ENCODE measurements at regions not wholly inside any gene's neighbourhood (a gene's known extent, or its start where the extent isn't known, plus 50 kb on each side); places are given as distances from the start of the nearest gene placed in this dataset.
A peak's percentile ranks its signal among the peaks of the same experiment; 100 is the strongest.

DNA sequence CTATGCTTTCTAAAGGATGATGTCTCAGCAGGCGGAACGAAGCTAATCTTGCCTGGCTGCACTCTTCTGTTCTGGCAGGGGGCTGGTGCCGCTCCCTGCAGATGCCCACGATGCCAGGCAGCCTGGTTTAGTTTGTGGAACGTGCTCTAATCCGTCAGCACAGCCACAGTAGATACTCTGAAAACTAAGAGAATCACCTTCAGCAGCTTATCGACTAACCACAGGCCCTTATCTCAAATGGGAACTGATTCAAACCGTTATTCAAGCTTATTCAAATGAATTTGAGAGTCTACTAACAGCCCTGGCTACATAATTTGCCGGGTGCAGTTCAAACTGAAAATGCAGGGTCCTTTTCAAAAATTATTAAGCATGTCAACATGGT lies 246.6 kb upstream of the ANKRD55 start:
- DNase-seq = peak; percentile 42

DNA sequence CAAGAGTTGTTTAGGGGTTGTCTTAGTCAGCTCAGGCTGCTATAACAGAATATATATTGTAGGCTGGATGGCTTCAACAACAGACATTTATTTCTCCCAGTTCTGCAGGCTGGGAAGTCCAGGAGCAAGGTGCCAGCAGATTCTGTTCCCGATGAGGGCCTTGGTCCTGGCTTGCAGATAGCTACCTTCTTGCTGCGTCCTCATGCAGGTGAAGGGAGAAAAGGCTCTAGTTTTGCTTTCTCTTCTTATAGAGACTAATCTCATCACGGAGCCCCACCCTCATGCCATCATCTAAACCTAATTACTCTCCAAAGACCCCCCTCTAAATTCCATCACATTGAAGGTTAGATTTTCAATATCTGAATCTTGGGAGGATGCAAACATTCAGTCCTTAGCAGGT lies 246.0 kb upstream of the ANKRD55 start:
- peak; percentile 21 for DNase-seq

DNA sequence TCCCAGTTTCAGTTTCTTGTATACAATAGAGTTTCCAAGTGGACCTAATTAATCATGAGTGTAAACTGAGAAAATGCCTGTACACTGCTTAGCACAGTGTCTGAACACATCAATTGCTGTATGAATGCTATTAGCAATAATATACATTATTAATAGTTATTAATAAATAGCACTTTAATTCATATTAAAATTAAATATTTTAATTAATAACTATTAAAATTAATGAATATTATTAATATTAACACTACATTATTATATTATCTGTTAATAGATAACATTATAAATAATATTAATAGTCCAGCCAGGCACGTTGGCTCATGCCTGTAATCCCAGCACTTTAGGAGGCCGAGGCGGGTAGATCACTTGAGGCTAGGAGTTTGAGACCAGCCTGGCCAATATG lies 244.9 kb upstream of the ANKRD55 start:
- DNase-seq = no peak

DNA sequence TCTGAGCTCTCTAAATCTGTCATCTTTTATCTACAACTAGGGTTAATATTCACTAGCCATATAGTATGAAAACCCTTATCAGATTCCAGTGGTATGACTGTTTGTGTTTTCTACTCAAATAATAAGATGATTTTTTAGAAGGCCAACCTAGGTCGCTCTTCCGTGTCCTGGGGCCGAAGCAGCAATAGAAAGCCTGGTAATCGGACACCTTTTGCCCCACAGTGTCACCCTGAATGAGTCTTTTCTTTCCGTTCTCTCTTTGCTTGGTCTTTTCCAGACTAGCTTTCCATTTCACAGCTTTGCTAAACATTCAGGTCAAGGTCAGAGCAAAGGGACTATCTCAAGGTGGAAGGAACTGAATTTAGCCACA lies 243.3 kb upstream of the ANKRD55 start:
- no peak for DNase-seq

DNA sequence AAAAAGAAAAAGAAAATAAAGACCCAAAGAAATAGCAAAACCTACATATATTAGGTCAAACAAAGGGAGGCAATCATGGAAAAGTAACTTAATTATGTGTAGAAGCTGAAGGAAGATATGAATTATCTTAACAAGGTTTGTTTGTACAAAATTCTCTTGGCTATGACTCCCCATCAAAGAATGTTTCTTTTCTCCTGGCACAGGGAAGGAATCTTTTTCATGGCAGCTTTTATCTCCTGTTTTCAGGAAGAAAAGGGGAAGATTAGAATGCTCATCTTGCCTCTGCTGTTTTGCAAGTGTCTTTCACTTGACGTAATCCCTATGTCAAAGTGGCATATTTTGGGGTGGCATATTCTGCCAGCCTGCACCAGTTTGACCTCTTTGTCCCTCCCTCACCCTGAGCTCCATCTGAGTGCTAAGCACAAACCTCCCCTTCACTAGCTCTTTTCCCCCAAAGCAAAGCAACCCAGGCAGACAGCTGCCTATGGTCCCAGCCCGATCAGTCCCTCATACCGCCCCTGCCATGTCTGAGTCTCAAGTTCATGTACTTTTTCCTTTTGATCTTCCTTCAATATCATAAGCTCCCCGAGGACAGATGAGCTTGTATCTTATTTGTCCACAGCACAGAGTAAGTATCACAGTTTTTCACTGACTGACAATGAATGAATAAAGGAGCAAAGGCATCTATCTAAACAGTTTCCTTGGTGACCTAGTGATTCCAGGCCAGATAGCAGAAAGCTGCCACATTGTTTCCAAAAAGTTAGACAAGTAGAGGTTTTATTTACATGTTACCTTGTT lies 242.8 kb upstream of the ANKRD55 start:
- no peak for DNase-seq

DNA sequence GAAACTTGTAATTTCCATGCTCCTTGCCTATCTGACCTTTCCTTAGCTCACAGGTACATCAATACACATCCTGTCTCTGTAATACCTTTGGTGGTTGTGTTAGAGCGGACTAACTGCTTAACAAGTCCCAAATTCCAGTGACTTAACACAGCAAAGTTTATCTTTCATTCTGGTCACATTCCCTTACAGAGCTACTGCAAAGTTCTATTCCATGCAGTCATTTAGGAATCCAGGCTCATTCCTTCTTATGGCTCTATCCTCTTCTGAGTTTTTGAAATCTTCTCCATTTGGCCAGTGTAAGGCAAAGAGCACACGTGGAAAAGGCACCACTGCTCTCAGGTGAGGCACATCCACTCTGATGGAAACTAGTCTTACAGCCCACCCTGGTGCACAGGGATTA lies 238.6 kb upstream of the ANKRD55 start:
- DNase-seq = no peak

DNA sequence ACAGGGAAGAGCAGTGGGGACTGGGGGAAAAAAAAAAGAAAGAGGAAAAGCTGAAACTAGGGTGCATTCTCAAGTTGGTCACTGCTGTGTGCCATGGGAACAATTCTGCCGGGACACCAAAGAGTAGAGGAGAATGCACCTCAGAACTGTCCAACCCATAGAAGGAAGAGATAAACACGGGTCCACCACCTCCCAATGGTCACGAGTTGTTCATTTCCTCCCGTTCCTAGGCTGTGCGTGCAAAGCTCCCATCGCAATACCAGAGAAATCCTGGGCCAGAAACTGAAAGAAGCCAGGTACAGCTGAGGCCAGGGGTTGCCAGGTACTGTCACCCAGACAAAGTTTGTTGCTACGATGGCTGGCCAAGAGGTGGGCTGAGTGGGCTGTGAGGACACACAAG lies 236.9 kb upstream of the ANKRD55 start:
- no peak for DNase-seq

DNA sequence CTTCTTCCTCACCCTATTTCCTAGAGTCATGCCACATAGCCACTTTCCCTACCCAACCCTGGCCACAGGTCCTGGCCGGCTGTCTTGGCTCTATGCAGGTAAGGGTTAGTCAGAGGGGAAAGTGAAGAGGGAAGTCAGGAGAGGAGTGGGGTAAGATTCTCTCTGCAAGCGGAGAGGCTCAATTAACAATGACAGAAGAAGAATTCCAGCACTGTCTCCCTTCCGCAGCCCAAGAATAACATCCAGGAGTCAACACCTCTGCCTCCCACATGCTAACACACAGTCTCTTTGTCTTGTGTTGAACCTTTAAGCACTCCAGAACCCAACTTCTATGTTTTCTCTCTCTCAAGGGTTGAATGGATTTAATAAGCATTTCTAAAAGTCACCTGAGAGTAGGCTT lies 235.1 kb upstream of the ANKRD55 start:
- DNase-seq = no peak

DNA sequence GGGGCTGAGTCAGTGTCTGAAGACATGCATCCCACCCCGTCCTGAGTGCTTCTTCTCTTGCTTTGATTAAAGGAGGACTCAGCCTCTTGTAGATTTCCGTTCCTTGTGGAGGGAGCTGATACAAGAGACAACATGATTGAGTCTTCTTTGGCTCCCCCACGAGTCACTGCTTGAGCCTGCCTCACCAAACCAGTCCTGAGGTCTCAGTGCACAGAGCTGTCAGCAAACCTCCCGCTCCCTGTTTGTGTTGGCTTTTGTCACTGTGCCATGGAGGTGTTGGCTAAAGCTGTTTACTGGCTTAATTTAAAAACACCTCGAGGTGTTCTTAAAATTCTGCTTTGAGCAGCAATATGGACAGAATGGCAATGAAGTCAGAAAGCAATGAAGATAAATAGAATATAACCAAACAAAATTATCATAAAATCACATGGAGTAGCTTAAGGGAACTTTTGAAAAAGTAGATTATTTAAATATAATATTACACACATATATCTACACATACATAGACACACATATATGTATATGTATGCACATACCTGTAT lies 234.1 kb upstream of the ANKRD55 start:
- no peak for DNase-seq

DNA sequence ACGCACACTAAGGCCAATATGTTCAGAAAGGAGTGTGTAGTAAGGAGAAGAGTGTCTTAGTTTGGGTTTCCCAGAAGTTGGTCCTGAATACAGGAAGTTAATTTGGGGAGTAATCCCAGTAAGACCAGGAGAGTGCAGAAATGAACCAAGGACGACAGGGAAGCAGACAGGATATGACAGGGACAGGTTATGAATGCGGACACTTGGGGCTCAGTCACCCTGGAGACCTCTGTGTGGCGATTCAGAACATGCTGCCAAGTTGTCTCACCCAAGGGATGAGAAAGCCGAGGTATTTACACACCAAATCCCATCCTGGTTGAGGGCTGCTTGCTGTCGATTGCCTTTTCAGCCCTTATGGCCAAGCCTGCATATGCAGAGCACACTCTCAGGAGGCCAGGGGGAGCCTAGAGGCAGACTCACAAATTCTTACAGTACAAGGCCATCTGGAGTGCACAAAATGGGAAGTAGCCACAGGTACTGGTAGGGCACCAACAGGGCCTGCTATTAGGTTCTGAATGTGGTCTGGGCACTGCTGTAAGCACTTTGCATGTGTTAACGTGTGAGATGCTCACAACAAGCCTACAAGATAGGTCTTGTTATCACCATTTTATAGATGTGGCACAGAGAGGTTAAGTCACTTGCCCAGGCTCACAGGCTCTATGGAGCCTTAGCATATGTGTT lies 233.1 kb upstream of the ANKRD55 start:
- DNase-seq = no peak

DNA sequence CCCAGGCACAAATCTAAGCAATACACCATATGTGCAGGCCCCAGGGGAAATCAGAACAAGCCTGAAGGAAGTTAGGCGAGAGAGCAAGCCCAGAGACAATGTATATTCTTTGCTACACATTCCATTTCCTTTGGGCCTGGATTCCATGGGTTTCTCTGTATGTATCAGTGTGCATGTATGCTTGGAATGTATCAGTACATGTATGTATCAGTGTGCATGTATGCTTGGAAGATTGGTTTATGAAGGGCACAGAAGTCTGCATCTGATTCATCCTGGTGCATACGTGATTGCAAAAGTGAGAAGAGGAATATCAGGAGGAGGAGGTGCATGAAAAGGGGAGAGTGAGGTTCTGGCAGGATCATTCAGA lies 232.6 kb upstream of the ANKRD55 start:
- no peak for DNase-seq

DNA sequence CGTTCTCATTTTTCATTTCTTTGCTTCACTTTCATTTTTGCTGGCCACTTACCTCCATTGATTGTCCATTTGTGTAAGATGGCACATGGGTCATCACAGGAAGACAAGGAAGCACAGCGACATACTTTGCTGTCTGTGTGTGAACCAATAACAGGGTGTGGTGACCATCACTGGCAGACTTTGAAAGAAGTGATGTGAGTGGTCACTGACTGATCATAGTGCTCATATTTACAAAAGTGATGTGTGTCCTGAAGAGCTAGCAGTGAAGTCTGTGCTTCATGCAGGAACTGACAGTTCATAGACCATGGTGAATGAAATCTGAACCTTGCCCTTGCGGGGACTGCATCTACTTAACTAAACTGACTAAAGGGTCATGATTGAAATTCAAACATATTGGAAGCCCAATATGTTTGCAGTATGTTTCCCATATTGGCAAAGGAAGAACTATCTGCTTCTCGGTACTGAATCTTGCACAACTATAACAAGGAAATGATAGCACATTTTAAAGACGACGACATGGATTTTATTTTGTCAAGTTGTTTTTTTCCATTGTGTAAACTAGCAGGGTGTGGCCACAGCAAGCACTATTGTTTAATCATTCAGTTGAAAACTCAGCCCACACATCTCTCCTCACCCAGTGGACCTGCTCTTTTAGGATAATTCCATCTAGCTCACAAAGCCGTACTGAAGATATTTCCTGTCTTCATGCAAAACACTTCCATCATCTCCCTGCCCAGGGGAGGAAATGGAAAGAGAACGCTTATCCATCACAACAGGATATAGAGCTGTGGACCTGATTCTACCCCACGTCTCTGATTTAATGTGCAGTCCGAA lies 232.0 kb upstream of the ANKRD55 start:
- no peak for DNase-seq

DNA sequence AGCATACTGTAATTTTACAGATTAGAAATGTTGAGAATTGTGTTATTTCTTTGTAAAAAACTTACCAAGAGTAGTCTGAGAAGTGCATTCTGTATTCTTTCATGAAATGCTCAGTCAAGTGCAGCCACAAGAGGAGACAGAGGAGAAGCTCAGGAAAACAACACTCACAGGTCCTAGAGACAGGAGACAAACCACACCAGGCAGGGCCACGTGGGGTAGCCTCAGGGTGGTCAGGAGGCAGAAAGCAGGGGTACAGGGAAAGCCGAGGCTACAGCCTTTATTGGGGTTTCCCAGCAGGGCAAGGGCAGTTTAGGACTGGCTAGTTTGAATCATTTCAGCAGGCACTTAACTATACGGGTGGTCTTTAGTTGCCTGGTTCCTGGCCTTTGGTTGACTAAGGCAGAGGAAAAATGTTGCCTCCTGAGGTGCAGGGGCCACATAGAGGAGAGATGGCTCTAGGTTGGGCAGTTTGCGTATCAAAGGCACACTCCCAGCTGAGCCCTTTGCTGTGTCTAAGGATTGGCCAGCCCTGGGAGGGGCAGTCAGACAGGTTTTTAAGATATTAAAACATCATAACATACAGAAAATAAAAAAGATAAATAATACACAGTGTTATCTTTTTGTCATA lies 230.9 kb upstream of the ANKRD55 start:
- DNase-seq = no peak

DNA sequence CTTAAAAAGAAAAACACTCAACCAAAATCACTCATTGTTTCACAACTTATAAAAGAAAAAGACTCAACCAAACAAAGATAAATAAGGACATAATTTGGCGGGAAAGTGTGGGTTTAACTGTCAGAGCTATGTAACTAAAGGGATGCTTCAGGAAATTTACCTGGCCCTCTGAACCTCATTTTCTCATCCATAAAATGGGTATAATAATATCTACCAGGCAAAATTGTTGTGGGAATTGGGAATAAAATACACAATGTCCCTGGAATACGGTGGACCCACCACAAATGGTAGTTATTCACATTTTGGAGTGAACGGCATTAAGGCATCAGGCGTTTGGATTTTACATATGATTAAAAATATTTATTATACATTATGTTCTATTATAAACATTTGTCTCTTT lies 228.5 kb upstream of the ANKRD55 start:
- no peak for DNase-seq

DNA sequence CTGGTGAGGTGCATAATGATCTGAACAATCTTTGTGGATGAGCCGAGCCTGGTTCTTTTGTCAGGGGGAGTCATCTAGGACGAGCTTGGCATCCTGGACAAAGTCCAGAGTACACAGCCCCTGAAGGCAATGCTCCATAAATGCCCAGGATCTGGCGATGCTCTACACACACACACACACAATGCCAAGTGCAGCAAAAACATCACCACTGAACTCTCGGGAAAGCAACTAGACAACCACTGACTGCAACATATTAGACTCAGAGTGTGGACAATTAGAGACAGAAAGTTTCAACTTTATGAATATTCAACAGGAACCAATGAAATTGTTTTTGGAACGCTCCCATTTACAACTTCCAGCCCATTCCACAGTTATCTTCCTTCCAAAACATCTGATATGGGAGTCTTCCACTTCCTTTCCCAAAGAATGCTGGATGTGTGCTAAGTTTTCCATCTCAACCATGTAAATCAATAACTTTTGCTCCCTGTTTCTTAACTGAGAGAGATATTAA lies 227.6 kb upstream of the ANKRD55 start:
- DNase-seq = no peak

DNA sequence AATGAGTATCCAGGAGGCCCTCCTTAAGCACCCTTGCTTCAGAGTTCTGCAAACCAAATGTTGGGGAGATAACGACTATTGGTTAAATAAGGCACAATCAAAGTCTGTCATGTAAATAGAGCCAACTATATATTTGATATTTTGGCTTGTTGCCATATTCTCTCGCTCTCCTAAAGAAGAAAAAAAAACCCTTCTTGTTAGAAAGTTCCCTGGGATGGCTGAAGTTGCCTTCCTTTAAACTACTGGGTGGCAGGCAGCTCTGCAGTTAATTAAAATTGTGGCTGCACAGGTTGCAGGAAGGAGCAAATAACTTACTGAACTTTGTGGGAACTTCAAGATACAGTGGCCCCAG lies 227.0 kb upstream of the ANKRD55 start:
- no peak for DNase-seq

DNA sequence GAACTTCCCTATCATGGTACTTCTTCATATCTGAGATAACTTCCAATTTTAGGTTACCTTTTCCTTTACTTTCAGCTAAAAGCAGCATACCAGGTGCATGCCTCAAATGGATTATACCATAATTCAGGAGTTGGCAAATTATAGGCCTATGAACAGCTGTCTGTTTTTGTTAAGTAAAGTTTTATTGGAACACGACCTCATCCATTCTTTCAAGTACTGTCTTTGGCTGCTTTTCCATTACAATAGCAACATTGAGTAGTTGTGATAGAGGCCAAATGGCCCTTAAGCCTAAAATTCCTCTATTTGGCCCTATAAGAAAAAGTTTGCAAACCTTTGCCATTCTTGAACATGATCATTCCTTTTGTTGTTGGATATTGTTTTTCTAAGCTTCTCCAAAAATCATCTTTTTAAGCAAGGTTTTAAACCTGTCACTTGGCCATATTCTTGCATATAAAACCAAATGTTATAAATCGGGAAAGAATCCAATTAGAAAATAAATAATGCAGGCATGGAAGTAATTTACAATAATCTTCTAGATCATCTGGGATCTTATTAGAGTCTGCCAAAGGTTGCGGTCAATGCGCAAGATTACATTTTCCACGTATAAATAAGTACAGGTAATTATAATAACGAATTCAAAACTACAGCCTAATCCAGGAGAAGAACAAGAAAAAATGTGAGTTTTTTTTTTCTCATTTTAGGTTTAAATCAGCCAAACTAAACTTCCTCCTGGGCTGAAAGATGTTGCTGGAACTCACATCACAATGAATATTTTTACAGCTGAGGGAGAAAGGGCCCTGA lies 226.5 kb upstream of the ANKRD55 start:
- no peak for DNase-seq

DNA sequence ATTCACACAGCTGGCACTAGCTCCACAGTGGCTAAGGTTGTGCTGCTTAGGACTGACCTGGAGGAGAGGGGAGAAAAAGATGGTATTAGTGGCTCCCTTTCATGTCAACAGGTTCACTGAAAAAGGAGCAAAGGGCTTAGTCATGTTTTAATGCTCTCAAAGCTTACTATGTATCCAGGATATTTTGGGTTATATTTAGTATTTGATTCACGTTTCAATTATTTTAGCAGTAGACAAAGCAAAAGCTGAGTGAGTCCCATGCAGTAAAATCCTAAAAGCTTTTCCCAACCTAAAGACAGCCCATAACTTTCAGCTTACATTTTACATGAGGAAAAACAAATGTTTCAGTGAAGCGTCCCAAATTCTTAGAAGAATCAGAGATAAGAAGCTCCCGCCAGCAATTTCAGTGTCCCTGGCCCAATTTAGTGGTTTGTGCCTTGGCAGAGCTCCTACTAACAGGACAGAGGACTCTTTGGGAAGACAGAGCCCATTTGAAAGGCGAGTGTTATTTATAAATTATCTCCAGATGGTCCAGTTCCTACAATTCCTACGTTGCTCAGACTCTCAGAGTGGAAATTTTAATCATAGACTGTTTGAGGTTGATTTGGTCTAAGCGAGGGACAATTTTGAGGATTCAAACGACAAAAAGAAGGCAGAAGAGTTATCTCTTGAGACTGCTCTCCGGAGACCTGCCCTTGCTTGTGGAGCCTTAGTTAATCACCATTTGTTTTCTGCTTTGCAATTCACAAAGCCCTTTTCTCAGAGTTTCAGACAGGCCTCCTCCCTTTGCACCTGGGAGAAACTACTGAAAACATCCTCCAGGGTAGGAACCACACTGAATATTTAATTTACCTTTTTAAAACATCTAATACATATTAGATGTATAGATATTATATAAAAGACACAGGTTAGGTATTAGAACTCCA lies 225.0 kb upstream of the ANKRD55 start:
- DNase-seq = no peak

DNA sequence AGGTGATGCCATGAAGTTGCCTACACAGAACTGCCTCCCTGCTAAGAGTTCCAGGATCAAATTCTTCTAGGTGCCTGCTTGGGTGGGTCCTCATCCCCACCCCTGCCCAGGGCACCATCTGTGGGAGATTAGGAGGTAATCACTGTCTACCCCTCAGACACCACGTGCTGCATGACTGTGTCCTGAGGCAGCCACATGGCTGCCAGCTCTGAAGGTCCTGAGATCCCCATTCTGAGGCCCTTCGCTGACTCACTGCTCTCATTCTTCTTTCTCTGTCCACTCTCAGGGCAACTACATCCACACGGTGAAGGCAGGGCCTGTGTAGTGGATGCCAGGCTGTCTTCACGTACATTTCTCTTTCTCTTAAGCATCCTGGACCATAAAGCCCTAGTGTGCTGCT lies 222.9 kb upstream of the ANKRD55 start:
- no peak for DNase-seq

DNA sequence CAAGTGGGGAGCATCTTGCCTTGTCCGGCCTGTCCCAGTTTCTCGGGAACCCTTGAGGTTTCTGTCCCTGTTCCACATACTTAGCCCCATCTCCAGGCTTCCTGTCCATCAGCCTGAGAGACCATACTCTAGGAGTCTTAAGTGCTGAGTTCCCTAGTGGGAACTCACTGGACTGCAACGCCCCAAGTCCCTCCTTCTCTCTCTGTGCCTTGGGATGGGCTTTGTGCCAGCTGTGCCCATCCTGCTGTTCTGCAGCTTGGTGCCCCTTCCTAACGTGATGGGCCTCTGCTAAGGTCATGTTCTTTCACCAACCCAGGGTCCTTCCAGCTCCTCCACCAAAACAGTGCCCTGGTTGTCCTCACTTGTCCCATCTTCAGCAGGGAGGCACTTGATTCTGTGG lies 222.3 kb upstream of the ANKRD55 start:
- no peak for DNase-seq
